HG03039 (cell line): ENCODE measurements at regions not wholly inside any gene's neighbourhood (a gene's known extent, or its start where the extent isn't known, plus 50 kb on each side); places are given as distances from the start of the nearest gene placed in this dataset.
"Not testable (repeated sequence)": the region's sequence is repeated elsewhere in the genome, so short reads cannot be mapped to it uniquely, and the experiment has no call there.

ENCODE experiments used
- ATAC-seq: cut with Tn5 transposase; IDR thresholded peaks from one replicate; pipeline ENCODE4 v1.9.1; 2021; ENCODE audit warnings: mild to moderate bottlenecking, moderate library complexity; ENCODE audit not compliant: unreplicated experiment

GRCh38 chr17:77332981-77333685 is 192.4 kb downstream of the SEC14L1 start:
- no peak for ATAC-seq

DNA sequence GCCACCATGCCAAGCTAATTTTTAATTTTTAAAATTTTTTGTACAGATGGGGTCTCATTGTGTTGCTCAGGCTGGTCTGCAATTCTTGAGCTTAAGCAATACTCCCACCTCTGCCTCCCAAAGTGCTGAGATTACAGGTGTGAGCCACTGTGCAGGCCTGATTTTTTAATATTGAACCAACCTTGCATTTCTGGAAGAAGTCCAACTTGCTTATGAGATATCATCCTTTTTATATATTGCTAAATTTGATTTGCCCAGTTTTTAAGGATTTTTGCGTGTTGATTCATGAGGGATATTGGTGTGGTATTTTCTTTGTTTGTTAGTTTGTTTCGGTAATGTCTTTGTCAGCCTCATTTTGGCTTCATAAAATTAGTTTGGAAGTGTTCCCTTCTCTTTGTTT is 196.4 kb downstream of the SEC14L1 start:
- ATAC-seq = no peak

GRCh38 chr17:77341069-77341541 is 200.3 kb downstream of the SEC14L1 start:
- no peak for ATAC-seq

- ATAC-seq = not testable (repeated sequence)
Measured at GRCh38 chr17:77342656-77342990, 201.9 kb downstream of the SEC14L1 start.

- ATAC-seq = no peak
Measured at GRCh38 chr17:77343031-77343800, 202.4 kb downstream of the SEC14L1 start.

DNA sequence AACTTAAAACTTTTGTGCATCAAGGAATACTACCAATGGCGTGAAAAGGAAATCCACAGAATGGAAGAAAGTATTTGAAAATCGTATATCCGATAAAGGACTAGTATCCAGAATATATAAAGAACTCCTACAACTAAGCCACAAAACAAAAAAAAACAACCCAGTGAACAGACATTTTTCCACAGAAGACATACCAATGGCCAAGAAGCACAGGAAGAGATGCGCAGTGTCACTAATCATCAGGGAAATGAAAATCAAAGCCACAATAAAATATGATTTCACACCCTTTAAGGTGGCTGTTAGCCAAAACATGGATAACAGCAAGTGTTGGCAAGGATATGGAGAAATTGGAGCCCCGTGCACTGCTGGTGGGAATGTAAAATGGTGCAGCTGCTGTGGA is 203.3 kb downstream of the SEC14L1 start:
- ATAC-seq = no peak

DNA sequence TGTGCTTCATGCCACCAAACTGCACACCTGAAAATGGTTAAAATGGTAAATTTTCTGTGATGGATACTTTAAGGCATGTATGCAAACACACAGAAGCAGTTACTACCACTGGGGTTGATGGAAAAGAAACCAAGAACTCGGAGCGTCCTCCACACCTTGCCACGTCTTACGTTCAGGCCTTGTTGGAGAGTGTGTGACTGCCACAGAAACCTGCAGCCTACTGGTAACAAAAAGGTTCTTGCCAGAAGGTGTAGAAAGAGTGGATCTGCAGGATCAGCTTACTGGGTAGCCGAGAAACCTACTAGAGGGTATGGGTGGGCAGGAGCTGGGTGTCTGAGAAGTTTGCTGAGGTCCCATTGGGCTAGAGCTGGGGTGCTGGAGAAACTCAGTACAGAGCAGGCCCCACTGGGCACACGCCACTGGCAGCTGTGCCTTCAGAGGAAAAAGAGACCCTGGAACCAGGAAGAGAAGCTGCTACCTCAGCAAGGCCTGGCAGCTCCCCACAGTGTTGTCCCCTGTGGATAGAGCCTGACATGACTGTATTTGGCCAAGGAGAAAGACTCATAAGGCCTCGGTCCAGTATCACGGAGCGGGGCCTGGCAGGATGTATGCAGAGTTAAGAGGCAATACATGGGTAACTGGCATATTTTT is 204.6 kb downstream of the SEC14L1 start:
- no peak for ATAC-seq

GRCh38 chr17:77346765-77347164 is 206.0 kb downstream of the SEC14L1 start:
- ATAC-seq = no peak

DNA sequence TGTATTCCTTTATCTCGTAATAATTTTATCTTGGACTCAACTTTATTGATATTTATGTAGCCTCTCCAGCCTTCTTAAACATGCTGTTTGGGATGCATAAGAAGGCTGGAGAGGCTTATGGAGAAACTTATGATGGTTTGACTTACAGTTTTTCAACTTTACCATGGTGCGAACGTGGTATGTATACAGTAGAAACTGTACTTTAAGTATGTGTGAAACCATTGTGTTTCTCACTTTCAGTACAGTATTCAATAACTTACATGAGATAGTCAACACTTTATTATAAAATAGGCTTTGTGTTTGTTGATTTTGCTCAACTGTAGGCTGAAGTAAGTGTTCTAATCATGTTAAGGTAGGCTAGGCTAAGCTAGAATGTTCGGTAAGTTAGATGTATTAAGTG is 206.8 kb downstream of the SEC14L1 start:
- ATAC-seq = no peak

GRCh38 chr17:77349976-77350830 is 209.4 kb downstream of the SEC14L1 start:
- no peak for ATAC-seq

DNA sequence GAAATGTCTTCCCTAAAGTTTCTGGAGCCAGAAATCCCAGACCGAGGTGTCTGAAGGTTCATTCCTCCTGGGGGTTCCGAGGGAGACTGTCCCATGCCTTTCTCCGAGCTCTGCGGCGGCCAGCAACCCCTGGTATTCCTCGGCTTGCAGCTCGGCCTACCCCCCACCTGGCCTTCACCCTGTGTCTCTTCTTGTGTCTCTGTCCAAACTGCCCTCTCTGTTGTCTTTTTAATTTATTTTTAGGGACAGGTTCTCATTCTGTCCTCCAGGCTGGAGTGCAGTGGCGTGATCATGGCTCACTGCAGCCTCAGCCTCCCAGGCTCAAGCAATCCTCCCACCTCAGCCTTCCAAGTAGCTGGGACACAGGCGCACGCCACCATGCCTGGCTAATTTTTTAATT is 211.7 kb downstream of the SEC14L1 start:
- no peak for ATAC-seq

DNA sequence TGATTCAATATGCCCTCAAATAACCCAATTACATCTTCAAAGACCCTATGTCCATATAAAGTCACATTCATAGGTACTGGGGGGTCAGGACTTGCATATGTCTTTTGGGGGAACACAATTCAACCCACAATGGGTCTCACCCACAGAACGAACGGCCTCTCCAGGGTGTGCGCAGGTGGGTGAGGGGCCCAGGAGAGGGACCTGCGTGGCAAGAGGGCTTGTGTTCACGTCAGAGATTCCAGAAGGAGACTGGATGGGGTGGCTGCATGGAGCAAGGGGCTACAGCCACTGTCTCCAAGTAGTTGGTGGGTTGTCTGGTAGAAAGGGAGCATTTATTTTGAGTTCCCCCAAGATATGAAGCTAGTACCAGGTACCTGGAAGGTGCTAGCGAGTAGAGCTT is 212.2 kb downstream of the SEC14L1 start:
- ATAC-seq = no peak

GRCh38 chr17:77353684-77354419 is 213.1 kb downstream of the SEC14L1 start:
- ATAC-seq = no peak

DNA sequence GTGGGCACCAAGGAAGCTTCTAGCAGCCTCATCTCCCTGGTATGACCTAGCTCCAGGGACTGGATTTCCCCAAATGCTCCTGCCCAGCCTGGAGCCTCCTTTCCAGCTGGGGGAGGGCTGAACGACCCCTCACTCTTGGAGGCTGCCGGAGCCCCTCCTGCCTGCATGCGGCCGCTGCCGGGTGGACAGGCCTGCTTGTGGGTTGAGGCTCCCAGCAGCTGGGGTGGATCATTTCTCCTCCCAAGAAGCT is 213.6 kb downstream of the SEC14L1 start:
- ATAC-seq = no peak

DNA sequence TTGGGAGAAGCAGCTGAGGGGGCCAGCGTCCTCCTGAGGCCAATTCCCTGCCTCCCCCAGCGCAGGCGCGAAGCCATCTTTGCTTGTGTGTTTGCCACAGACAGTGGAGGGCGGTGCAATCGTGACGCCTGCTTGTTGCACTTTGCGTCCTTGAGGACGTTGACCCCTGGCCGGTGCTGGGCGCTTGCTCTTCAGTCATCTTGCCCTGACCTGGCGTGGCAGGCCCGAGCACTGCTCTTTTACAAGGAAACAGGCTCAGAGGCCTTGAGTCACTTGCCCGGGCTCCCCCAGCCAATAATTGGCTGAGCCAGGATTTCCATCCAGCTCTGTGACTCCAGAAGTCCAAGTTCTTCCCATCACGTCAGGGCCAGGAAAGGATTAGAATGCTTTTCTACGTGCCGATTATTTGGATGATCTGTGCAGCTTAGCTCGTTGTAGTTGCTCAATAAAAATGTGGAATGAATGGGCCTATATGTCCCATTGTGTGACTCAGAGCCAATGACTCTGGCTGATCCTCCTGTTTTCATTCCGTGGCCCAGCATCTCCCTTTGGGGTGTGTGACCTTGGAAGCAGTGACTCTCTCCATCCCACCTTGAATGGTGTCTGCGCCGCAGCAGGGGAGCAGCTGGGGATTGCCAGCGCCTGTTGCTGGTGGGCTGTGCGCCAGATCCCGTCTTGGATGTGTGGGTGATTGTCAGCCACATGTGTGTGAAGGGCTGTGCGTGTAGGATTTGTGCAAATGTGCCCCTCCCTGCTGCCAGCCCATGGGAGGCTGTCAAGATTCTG is 214.1 kb downstream of the SEC14L1 start:
- ATAC-seq = no peak

DNA sequence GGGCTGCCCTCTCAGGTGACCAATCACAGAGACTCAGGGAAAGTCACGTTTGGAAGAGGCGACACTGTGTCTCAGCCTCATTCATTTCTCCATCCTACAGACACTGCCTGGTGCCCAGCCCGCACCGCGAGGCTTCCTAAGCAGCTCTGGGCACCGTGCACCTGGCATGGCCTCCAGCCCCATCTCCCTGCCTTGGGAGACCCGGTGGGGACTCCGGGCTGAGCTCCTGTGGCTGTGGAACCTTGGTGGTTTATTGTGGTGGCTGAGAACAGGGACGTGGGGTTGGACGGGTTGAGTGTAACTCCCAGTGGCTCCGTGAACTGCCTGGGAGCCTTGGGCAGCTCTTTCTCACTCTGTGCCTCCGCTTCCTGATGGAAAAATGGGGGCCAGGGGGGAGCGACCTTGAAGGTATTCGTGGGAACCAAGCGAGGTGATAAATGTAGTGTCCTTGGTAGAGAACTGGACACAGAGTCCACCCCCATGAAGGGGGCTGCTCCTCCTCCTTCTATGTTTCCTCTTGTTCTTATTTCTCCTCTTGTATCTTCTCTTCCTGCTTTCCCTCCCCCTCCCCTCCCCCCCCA is 215.4 kb downstream of the SEC14L1 start:
- no peak for ATAC-seq

DNA sequence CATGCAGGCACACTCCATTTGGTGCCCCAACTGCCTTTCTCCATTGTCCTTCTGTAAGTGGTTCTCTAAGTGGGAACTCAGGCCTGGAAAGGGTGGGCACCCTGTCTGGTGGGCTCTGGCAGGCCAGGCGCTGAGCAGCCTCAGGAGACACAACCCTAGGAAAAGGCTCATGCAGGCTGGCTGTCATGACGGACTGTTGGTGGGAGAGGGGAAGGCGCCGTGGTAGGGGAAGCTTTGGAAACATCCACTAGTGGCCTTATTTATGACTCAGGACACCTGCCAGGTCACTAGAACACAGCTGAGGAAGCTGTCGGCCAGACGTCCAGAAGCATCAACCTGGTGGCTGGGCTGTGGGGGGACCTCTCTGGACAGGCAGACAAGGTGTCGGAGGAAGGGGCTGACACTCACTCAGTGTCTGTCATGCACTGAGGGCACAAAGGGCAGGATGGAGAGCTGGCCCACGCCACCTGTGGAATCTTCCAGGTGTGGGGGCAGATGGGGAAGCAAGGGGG is 216.0 kb downstream of the SEC14L1 start:
- ATAC-seq = no peak

DNA sequence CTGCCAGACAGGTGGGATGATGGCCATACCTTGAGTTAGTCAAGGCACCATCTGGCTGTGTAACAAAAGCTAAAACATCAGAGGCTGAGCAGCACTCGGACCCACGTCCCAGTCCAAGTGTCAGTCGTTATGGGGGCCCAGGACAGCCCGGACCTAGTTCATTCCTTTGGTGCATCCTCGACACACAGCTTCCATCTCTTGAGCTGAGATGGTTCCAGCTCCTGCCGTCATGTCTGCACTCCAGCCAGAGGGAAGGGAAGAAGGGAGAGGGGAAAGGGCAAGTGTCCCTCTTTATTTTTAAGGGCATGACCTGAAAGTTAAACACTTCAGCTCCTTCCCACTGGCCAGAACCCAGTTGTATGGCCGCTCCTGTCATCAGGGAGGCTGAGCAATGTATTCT is 218.0 kb downstream of the SEC14L1 start:
- ATAC-seq = no peak

DNA sequence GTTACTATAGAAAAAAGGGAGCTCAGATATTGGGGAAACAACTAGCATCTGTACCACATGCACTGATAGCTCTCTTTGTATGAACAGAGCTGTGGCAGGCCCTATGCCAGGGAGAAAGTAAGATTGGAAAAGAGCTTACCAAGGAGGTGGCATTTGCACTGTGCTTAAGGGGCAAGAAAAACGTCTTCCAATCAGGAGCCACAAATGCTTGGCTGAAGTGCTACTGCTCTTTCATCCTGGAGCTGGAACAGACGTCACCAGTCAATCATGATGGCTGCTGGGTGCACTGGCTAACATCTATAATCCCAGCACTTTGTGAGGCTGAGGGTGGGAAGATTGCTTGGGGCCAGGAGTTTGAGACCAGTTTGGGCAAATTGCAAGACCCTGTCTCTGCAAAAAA is 218.5 kb downstream of the SEC14L1 start:
- no peak for ATAC-seq
